ENCODE measurements at regions not wholly inside any gene's neighbourhood (a gene's known extent, or its start where the extent isn't known, plus 50 kb on each side); places are given as distances from the start of the nearest gene placed in this dataset.
"Not testable (repeated sequence)": the region's sequence is repeated elsewhere in the genome, so short reads cannot be mapped to it uniquely, and the experiment has no call there.

GRCh38 chr4:63214076-63214475, 1195.2 kb downstream of the TECRL start:
- intact Hi-C loops (cut with DNase I; ENCODE audit: low total_unique reads) = no loop called here
- Histone ChIP-seq H3K4me1 (no peaks in the 10 kb centered on the region), H3K36me3 (no peaks in the 10 kb centered on the region), H3K27me3 (replicated peaks in 1 of 7) (no peaks in the 10 kb centered on the region), H3K9me3 (peaks cover 0 to 47% (median 31%) of the 10 kb centered on the region in 8 donors), H3K27ac (no peak overlapping the region), H3K4me3 (no peak overlapping the region)
- DNase-seq = no peak
- TF ChIP-seq POLR2A (IDR thresholded peaks at IDR 0.05) = no peak
- TF ChIP-seq CTCF (IDR thresholded peaks at IDR 0.05 in 8 of 11, conservative IDR thresholded peaks at IDR 0.05 in 3 of 11) = no peak
- no peak for TF ChIP-seq POLR2AphosphoS5 (IDR thresholded peaks at IDR 0.05)

GRCh38 chr4:63211776-63212479, 1197.3 kb downstream of the TECRL start:
- WGBS, 5 donors = 73 to 81% (median 75%) methylated on average over 2 of the region's 2 CpGs
- intact Hi-C loops (cut with DNase I; ENCODE audit: low total_unique reads) = no loop called here

GRCh38 chr4:63211375-63211774, 1197.9 kb downstream of the TECRL start:
- H3K27me3 ChIP-seq (replicated peaks in 1 of 7) = no peaks in the 10 kb centered on the region
- intact Hi-C loops (cut with DNase I; ENCODE audit: low total_unique reads) = no loop called here
- H3K27ac ChIP-seq = no peak overlapping the region
- WGBS, 5 donors = 52 to 77% (median 76%) methylated on average over 2 of the region's 2 CpGs
- no peaks in the 10 kb centered on the region for H3K36me3 ChIP-seq
- peaks cover 0 to 44% (median 31%) of the 10 kb centered on the region in 8 donors for H3K9me3 ChIP-seq
- TF ChIP-seq CTCF (IDR thresholded peaks at IDR 0.05 in 8 of 11, conservative IDR thresholded peaks at IDR 0.05 in 3 of 11) = no peak
- TF ChIP-seq POLR2AphosphoS5 (IDR thresholded peaks at IDR 0.05) = no peak
- no peak for TF ChIP-seq POLR2A (IDR thresholded peaks at IDR 0.05)
- DNase-seq = no peak
- no peaks in the 10 kb centered on the region for H3K4me1 ChIP-seq
- H3K4me3 ChIP-seq = no peak overlapping the region

More at GRCh38 chr4:63211776-63212479, 1197.3 kb downstream of the TECRL start:
- no peak overlapping the region for H3K27ac ChIP-seq
- no peak overlapping the region for H3K4me3 ChIP-seq
- H3K9me3 ChIP-seq = peaks cover 0 to 45% (median 32%) of the 10 kb centered on the region in 8 donors
- no peak for TF ChIP-seq POLR2A (IDR thresholded peaks at IDR 0.05)
- no peak for TF ChIP-seq CTCF (IDR thresholded peaks at IDR 0.05 in 8 of 11, conservative IDR thresholded peaks at IDR 0.05 in 3 of 11)
- TF ChIP-seq POLR2AphosphoS5 (IDR thresholded peaks at IDR 0.05) = no peak
- no peaks in the 10 kb centered on the region for H3K36me3 ChIP-seq
- no peak for DNase-seq
- no peaks in the 10 kb centered on the region for H3K27me3 ChIP-seq (replicated peaks in 1 of 7)
- H3K4me1 ChIP-seq = no peaks in the 10 kb centered on the region

GRCh38 chr4:63193029-63193428, 1216.2 kb downstream of the TECRL start:
- H3K4me1 ChIP-seq; DNase-seq; H3K27me3 ChIP-seq (replicated peaks in 1 of 7); H3K4me3 ChIP-seq; intact Hi-C loops (cut with DNase I; ENCODE audit: low total_unique reads); H3K36me3 ChIP-seq; H3K27ac ChIP-seq: not testable (repeated sequence)
- H3K9me3 ChIP-seq = peaks cover 0 to 29% (median 13%) of the 10 kb centered on the region in 8 donors
- WGBS, 5 donors = 89 to 97% (median 93%) methylated on average over 3 of the region's 3 CpGs
